Tibial nerve (tissue), 4 donors: ENCODE measurements at regions not wholly inside any gene's neighbourhood (a gene's known extent, or its start where the extent isn't known, plus 50 kb on each side); places are given as distances from the start of the nearest gene placed in this dataset.

Experiments
- EP300 ChIP-seq, 2 donors: sonication (generic); formaldehyde crosslinking; IDR thresholded peaks; one replicate each; pipeline ENCODE4 v1.6.1; 2017; ENCODE audit warnings: antibody characterized with exemption in 2 of 2, mild to moderate bottlenecking in 1 of 2
- POLR2A ChIP-seq, 2 donors: fragments of 450-650 bp; IDR thresholded peaks; one replicate each; pipeline ENCODE4 v1.6.1; 2017; ENCODE audit warnings: antibody characterized with exemption in 2 of 2, mild to moderate bottlenecking in 2 of 2, moderate library complexity in 2 of 2
- TF ChIP-seq, protein P1 (sequence below), 5 experiments: fragments of 200-600 bp in 3 of 5; fragments of 450-650 bp in 2 of 5; sonication (generic) in 3 of 5; IDR thresholded peaks; one replicate each; pipeline ENCODE4 v1.5.1; 2016 to 2019; ENCODE audit warnings: antibody characterized with exemption in 5 of 5, mild to moderate bottlenecking in 3 of 5, moderate library complexity in 2 of 5

DNA sequence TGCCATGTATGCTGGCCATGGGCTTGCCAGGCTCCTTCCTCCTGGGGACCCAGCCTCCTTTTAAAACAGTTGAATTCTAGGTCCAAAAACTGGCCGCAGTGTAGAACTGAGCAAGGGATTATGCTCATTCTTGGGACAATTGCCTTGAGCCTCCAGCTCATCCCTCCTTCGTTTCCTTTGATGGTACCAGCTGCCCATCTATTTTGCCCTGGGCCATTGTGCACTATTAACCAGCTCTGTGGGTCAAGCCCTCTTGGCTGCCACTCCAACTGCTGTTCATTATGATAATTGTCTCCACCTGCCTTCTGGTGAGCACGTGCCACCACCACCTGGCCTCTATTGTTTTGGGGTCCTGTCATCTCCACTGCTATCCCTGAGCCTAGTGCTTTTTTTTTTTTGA lies 75.8 kb upstream of the SYN2 start:
- TF ChIP-seq, protein P1, sequence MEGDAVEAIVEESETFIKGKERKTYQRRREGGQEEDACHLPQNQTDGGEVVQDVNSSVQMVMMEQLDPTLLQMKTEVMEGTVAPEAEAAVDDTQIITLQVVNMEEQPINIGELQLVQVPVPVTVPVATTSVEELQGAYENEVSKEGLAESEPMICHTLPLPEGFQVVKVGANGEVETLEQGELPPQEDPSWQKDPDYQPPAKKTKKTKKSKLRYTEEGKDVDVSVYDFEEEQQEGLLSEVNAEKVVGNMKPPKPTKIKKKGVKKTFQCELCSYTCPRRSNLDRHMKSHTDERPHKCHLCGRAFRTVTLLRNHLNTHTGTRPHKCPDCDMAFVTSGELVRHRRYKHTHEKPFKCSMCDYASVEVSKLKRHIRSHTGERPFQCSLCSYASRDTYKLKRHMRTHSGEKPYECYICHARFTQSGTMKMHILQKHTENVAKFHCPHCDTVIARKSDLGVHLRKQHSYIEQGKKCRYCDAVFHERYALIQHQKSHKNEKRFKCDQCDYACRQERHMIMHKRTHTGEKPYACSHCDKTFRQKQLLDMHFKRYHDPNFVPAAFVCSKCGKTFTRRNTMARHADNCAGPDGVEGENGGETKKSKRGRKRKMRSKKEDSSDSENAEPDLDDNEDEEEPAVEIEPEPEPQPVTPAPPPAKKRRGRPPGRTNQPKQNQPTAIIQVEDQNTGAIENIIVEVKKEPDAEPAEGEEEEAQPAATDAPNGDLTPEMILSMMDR (IDR thresholded peaks at IDR 0.05): no peak
- TF ChIP-seq POLR2A (IDR thresholded peaks at IDR 0.05): no peak
- TF ChIP-seq EP300 (IDR thresholded peaks at IDR 0.05): no peak
